ENCODE measurements at regions not wholly inside any gene's neighbourhood (a gene's known extent, or its start where the extent isn't known, plus 50 kb on each side); places are given as distances from the start of the nearest gene placed in this dataset.

DNA sequence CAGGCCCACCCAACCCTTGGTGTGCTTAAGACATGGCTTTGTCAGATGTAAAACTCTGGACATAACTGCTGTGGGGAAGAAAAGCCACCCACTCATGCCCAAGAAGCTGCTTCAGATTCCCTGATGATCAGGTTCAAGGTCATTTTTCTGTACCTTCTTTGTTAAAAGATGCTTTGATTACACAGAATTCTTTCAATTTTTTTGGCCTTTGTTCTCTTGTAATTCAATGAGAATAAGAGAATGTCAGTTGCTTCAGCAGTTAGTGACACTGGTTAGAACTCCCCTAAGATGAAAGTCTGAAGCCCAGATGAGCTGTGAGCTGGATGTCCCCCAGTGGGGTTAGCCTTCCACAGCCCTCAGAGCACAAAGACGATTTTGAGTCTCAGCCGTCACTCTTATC, 152.7 kb downstream of the CHRM3 start:
- DNase-seq, result no peak
- Histone ChIP-seq H3K4me1 (no peaks in the 10 kb centered on the region), H3K27ac (no peak overlapping the region), H3K4me3 (no peak overlapping the region), H3K9me3 (no peaks in the 10 kb centered on the region), H3K27me3 (no peaks in the 10 kb centered on the region), H3K36me3 (no peaks in the 10 kb centered on the region)
- TF ChIP-seq, protein P1, sequence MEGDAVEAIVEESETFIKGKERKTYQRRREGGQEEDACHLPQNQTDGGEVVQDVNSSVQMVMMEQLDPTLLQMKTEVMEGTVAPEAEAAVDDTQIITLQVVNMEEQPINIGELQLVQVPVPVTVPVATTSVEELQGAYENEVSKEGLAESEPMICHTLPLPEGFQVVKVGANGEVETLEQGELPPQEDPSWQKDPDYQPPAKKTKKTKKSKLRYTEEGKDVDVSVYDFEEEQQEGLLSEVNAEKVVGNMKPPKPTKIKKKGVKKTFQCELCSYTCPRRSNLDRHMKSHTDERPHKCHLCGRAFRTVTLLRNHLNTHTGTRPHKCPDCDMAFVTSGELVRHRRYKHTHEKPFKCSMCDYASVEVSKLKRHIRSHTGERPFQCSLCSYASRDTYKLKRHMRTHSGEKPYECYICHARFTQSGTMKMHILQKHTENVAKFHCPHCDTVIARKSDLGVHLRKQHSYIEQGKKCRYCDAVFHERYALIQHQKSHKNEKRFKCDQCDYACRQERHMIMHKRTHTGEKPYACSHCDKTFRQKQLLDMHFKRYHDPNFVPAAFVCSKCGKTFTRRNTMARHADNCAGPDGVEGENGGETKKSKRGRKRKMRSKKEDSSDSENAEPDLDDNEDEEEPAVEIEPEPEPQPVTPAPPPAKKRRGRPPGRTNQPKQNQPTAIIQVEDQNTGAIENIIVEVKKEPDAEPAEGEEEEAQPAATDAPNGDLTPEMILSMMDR (IDR thresholded peaks at IDR 0.05), result no peak
- TF ChIP-seq POLR2A (IDR thresholded peaks at IDR 0.05), result no peak

- Histone ChIP-seq H3K9me3 (no peaks in the 10 kb centered on the region), H3K36me3 (no peaks in the 10 kb centered on the region), H3K4me3 (no peak overlapping the region), H3K27ac (no peak overlapping the region), H3K27me3 (no peaks in the 10 kb centered on the region), H3K4me1 (no peaks in the 10 kb centered on the region)
- no peak for DNase-seq
- TF ChIP-seq, protein P1 (IDR thresholded peaks at IDR 0.05), result no peak
- no peak for TF ChIP-seq POLR2A (IDR thresholded peaks at IDR 0.05)
These were observed 153.4 kb downstream of the CHRM3 start for GRCh38 chr1:239539812-239540211.

- no peak for DNase-seq
- no peaks in the 10 kb centered on the region for H3K27me3 ChIP-seq
- H3K27ac ChIP-seq, result no peak overlapping the region
- H3K9me3 ChIP-seq, result no peaks in the 10 kb centered on the region
- H3K36me3 ChIP-seq, result no peaks in the 10 kb centered on the region
- TF ChIP-seq, protein P1 (IDR thresholded peaks at IDR 0.05), result no peak
- TF ChIP-seq POLR2A (IDR thresholded peaks at IDR 0.05), result no peak
- no peaks in the 10 kb centered on the region for H3K4me1 ChIP-seq
- no peak overlapping the region for H3K4me3 ChIP-seq
These were observed 157.5 kb downstream of the CHRM3 start for GRCh38 chr1:239543873-239544272.

- DNase-seq, result no peak
- Histone ChIP-seq H3K9me3 (no peaks in the 10 kb centered on the region), H3K36me3 (no peaks in the 10 kb centered on the region), H3K27ac (no peak overlapping the region), H3K27me3 (no peaks in the 10 kb centered on the region), H3K4me3 (no peak overlapping the region), H3K4me1 (no peaks in the 10 kb centered on the region)
- no peak for TF ChIP-seq POLR2A (IDR thresholded peaks at IDR 0.05)
These were observed 159.1 kb downstream of the CHRM3 start for GRCh38 chr1:239545466-239545865.

GRCh38 chr1:239547987-239548386, 161.6 kb downstream of the CHRM3 start:
- Histone ChIP-seq H3K36me3 (no peaks in the 10 kb centered on the region), H3K4me3 (peak overlapping the region in 1 of 4 donors; percentile 7), H3K4me1 (no peaks in the 10 kb centered on the region), H3K27me3 (no peaks in the 10 kb centered on the region), H3K27ac (no peak overlapping the region), H3K9me3 (no peaks in the 10 kb centered on the region)
- no peak for DNase-seq
- TF ChIP-seq POLR2A (IDR thresholded peaks at IDR 0.05), result no peak
- TF ChIP-seq, protein P1 (IDR thresholded peaks at IDR 0.05), result no peak

DNA sequence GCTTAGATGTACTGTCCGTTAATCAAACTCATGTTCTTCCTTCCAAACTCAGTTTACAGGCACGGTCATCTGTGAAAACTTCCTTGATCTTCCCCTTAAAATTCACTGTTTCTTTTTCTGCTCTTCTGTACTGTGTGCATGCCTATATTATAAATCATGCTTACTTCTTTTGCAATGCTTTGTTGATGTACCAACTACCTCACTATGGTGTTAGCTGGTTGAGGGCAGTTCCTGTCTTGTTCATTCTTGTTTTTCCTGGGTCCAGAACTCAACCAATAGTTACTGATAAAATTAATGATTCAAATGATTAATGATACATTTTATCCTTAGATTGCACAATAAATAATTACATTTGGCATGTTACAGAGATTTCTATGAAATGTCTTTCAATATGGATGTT, 163.8 kb downstream of the CHRM3 start:
- Histone ChIP-seq H3K9me3 (no peaks in the 10 kb centered on the region), H3K27ac (no peak overlapping the region), H3K4me1 (no peaks in the 10 kb centered on the region), H3K4me3 (no peak overlapping the region), H3K27me3 (no peaks in the 10 kb centered on the region), H3K36me3 (no peaks in the 10 kb centered on the region)
- TF ChIP-seq, protein P1 (IDR thresholded peaks at IDR 0.05), result no peak
- TF ChIP-seq POLR2A (IDR thresholded peaks at IDR 0.05), result no peak
- no peak for DNase-seq
